HUES64 (cell line): ENCODE measurements at regions not wholly inside any gene's neighbourhood (a gene's known extent, or its start where the extent isn't known, plus 50 kb on each side); places are given as distances from the start of the nearest gene placed in this dataset.
A peak's percentile ranks its signal among the peaks of the same experiment; 100 is the strongest.

ENCODE experiments used
- H3K27ac ChIP-seq: 2 replicates; pipeline ENCODE4 v1.7.0; 2013; ENCODE audit warnings: low read depth, low read length, inconsistent platforms
- H3K27me3 ChIP-seq: 2 replicates; pipeline ENCODE4 v1.6.1; 2013; ENCODE audit warnings: mild to moderate bottlenecking, low read length; ENCODE audit not compliant: insufficient read depth
- H3K36me3 ChIP-seq: 2 replicates; pipeline ENCODE4 v1.6.1; 2013; ENCODE audit warnings: mild to moderate bottlenecking, low read length; ENCODE audit not compliant: insufficient read depth
- H3K4me1 ChIP-seq: 2 replicates; pipeline ENCODE4 v1.6.1; 2013; ENCODE audit warnings: mild to moderate bottlenecking, low read length, moderate library complexity; ENCODE audit not compliant: insufficient read depth
- H3K4me3 ChIP-seq: 2 replicates; pipeline ENCODE4 v1.5.1; 2013; ENCODE audit warnings: mild to moderate bottlenecking, low read length, moderate library complexity
- H3K9ac ChIP-seq: 2 replicates; pipeline ENCODE4 v1.6.1; 2013; ENCODE audit warnings: mild to moderate bottlenecking, low read depth, low read length
- H3K9me3 ChIP-seq: 2 replicates; pipeline ENCODE4 v1.6.1; 2013; ENCODE audit warnings: low read depth, low read length; ENCODE audit not compliant: insufficient read depth
- WGBS: fragments of 150-250, 120-280 bp; methylation state at CpG from one replicate; pipeline ENCODE4 v1.1.7; 2013; ENCODE audit warnings: missing lambda C conversion rate; 5-methylcytosine and 5-hydroxymethylcytosine counted together

GRCh38 chr12:68102731-68103130, 56.8 kb downstream of the IFNG start:
- Histone ChIP-seq H3K27me3 (no peaks in the 10 kb centered on the region), H3K4me3 (no peak overlapping the region), H3K9ac (no peak overlapping the region), H3K9me3 (no peaks in the 10 kb centered on the region), H3K36me3 (no peaks in the 10 kb centered on the region), H3K4me1 (0 out of 2 replicates have a peak, but pooled peaks cover 4% of the 10 kb centered on the region), H3K27ac (no peak overlapping the region)
- 84% methylated on average over 2 of the region's 2 CpGs for WGBS

GRCh38 chr12:68102163-68102562, 57.4 kb downstream of the IFNG start:
- Histone ChIP-seq H3K27me3 (no peaks in the 10 kb centered on the region), H3K9ac (no peak overlapping the region), H3K9me3 (no peaks in the 10 kb centered on the region), H3K4me3 (no peak overlapping the region), H3K36me3 (no peaks in the 10 kb centered on the region), H3K27ac (no peak overlapping the region), H3K4me1 (0 out of 2 replicates have a peak, but pooled peaks cover 4% of the 10 kb centered on the region)
- 87% methylated on average over 2 of the region's 2 CpGs for WGBS

GRCh38 chr12:68100241-68100640, 59.3 kb downstream of the IFNG start:
- Histone ChIP-seq H3K27me3 (no peaks in the 10 kb centered on the region), H3K9me3 (no peaks in the 10 kb centered on the region), H3K9ac (no peak overlapping the region), H3K4me1 (0 out of 2 replicates have a peak, but pooled peaks cover 4% of the 10 kb centered on the region), H3K36me3 (no peaks in the 10 kb centered on the region), H3K27ac (no peak overlapping the region), H3K4me3 (no peak overlapping the region)
- WGBS, result 93% methylated on average over 2 of the region's 3 CpGs

- Histone ChIP-seq H3K27me3 (no peaks in the 10 kb centered on the region), H3K27ac (peak overlapping the region; percentile 77; the same call in 1 of the 2 replicates), H3K9me3 (no peaks in the 10 kb centered on the region), H3K4me3 (no peak overlapping the region), H3K36me3 (no peaks in the 10 kb centered on the region), H3K9ac (no peak overlapping the region), H3K4me1 (0 out of 2 replicates have a peak, but pooled peaks cover 4% of the 10 kb centered on the region)
- WGBS, result 39% methylated on average over 1 of the region's 1 CpG
Measured at GRCh38 chr12:68098939-68099338, 60.6 kb downstream of the IFNG start.

- Histone ChIP-seq H3K9me3 (no peaks in the 10 kb centered on the region), H3K9ac (no peak overlapping the region), H3K4me1 (0 out of 2 replicates have a peak, but pooled peaks cover 4% of the 10 kb centered on the region), H3K27ac (no peak overlapping the region), H3K36me3 (no peaks in the 10 kb centered on the region), H3K27me3 (no peaks in the 10 kb centered on the region), H3K4me3 (no peak overlapping the region)
- 100% methylated on average over 1 of the region's 2 CpGs for WGBS
Measured at GRCh38 chr12:68097386-68097785, 62.2 kb downstream of the IFNG start.

GRCh38 chr12:68094645-68095395, 64.7 kb downstream of the IFNG start:
- 0 out of 2 replicates have a peak, but pooled peaks cover 4% of the 10 kb centered on the region for H3K4me1 ChIP-seq
- H3K27ac ChIP-seq, result no peak overlapping the region
- no peak overlapping the region for H3K4me3 ChIP-seq
- peaks cover 4% of the 10 kb centered on the region for H3K9me3 ChIP-seq
- H3K27me3 ChIP-seq, result no peaks in the 10 kb centered on the region
- no peaks in the 10 kb centered on the region for H3K36me3 ChIP-seq
- 99% methylated on average over 5 of the region's 6 CpGs for WGBS
- H3K9ac ChIP-seq, result no peak overlapping the region

- no peaks in the 10 kb centered on the region for H3K27me3 ChIP-seq
- no CpG with 5 or more reads among the region's 2 CpGs for WGBS
- no peak overlapping the region for H3K4me3 ChIP-seq
- H3K9ac ChIP-seq, result no peak overlapping the region
- no peak overlapping the region for H3K27ac ChIP-seq
- H3K4me1 ChIP-seq, result 0 out of 2 replicates have a peak, but pooled peaks cover 4% of the 10 kb centered on the region
- H3K36me3 ChIP-seq, result no peaks in the 10 kb centered on the region
- H3K9me3 ChIP-seq, result peaks cover 10% of the 10 kb centered on the region
Measured at GRCh38 chr12:68094195-68094594, 65.3 kb downstream of the IFNG start.

GRCh38 chr12:68092976-68093375, 66.6 kb downstream of the IFNG start:
- H3K4me1 ChIP-seq, result no peaks in the 10 kb centered on the region
- WGBS, result 83% methylated on average over 1 of the region's 2 CpGs
- H3K27ac ChIP-seq, result no peak overlapping the region
- H3K9ac ChIP-seq, result no peak overlapping the region
- H3K4me3 ChIP-seq, result no peak overlapping the region
- H3K36me3 ChIP-seq, result no peaks in the 10 kb centered on the region
- H3K27me3 ChIP-seq, result no peaks in the 10 kb centered on the region
- H3K9me3 ChIP-seq, result peaks cover 18% of the 10 kb centered on the region

- H3K4me1 ChIP-seq, result no peaks in the 10 kb centered on the region
- no peak overlapping the region for H3K27ac ChIP-seq
- peaks cover 24% of the 10 kb centered on the region for H3K9me3 ChIP-seq
- H3K4me3 ChIP-seq, result no peak overlapping the region
- no peaks in the 10 kb centered on the region for H3K36me3 ChIP-seq
- no peak overlapping the region for H3K9ac ChIP-seq
- H3K27me3 ChIP-seq, result no peaks in the 10 kb centered on the region
- WGBS, result 93% methylated on average over 2 of the region's 2 CpGs
Measured at GRCh38 chr12:68089101-68089500, 70.4 kb downstream of the IFNG start.

GRCh38 chr12:68086019-68086603, 73.4 kb downstream of the IFNG start:
- Histone ChIP-seq H3K4me1 (peaks cover 10% of the 10 kb centered on the region), H3K9me3 (peaks cover 44% of the 10 kb centered on the region), H3K9ac (no peak overlapping the region), H3K4me3 (no peak overlapping the region), H3K27me3 (no peaks in the 10 kb centered on the region), H3K27ac (no peak overlapping the region), H3K36me3 (no peaks in the 10 kb centered on the region)
- WGBS, result 83% methylated on average over 3 of the region's 3 CpGs

- WGBS, result 69% methylated on average over 1 of the region's 2 CpGs
- Histone ChIP-seq H3K9me3 (peaks cover 25% of the 10 kb centered on the region; the same call in 1 of the 2 replicates), H3K4me1 (peaks cover 23% of the 10 kb centered on the region), H3K36me3 (no peaks in the 10 kb centered on the region), H3K4me3 (no peak overlapping the region), H3K27me3 (no peaks in the 10 kb centered on the region), H3K9ac (no peak overlapping the region), H3K27ac (peak overlapping the region; percentile 88)
Measured at GRCh38 chr12:68081561-68081960, 78.0 kb downstream of the IFNG start.
